Right renal pelvis (tissue), 4 donors: ENCODE measurements at regions not wholly inside any gene's neighbourhood (a gene's known extent, or its start where the extent isn't known, plus 50 kb on each side); places are given as distances from the start of the nearest gene placed in this dataset.

Experiments used
- DNase-seq, 4 donors: peaks; one replicate each; pipeline ENCODE4 v3.0.0-alpha.2; 2013; ENCODE audit warnings: low read depth in 4 of 4, low spot score in 3 of 4, missing footprints in 1 of 4

DNA sequence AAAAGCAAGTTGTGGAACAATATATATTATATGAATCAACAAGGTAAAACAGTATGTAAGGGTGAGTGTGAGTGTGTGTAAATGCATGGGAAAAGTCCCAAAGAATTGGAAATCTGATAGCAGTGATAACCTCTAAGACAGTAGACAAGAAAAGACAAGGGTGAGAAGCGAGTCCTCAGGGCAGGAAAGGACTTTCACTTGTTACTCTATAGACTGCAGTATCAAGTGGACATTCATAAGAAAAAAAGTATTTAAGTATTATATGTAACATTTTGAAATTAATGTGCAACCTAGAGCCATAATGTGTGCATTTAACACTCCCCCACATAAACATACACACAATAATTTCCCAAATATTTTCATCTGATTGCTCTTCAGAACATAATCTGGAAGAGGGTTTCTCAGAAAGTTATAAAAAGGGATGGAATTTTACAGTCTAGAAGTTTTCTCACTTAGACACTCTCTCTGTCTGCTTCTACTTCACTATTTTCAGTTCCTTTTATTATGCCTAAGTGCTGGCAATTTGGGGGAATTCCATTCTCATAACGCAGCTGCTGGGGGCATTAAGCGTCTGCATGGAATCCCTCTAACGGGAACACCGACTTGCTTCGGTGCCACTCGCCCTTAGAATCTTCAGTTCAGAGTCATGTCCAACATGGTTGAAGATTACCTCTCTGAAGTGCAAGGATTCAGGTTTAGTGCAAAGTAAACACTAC lies 50.0 kb upstream of the CDIN1 start:
- DNase-seq = no peak
